Activated naive CD8-positive, alpha-beta T cell treated with anti-CD3 and anti-CD28 coated beads for 36 hours (primary cell): ENCODE measurements at regions not wholly inside any gene's neighbourhood (a gene's known extent, or its start where the extent isn't known, plus 50 kb on each side); places are given as distances from the start of the nearest gene placed in this dataset.
"Not testable (repeated sequence)": the region's sequence is repeated elsewhere in the genome, so short reads cannot be mapped to it uniquely, and the experiment has no call there.

Experiments
- DNase-seq: peaks from one replicate; pipeline ENCODE4 v3.0.0; 2021
- H3K27ac Mint-ChIP-seq: one replicate; pipeline ENCODE4 v1.8.0; 2022; ENCODE audit warnings: mild to moderate bottlenecking, moderate library complexity, mixed read lengths
- H3K27me3 Mint-ChIP-seq: one replicate; pipeline ENCODE4 v1.8.0; 2022; ENCODE audit warnings: mild to moderate bottlenecking, mixed read lengths
- H3K36me3 Mint-ChIP-seq: one replicate; pipeline ENCODE4 v1.8.0; 2021; ENCODE audit warnings: mild to moderate bottlenecking, mixed read lengths
- H3K4me1 Mint-ChIP-seq: one replicate; pipeline ENCODE4 v1.8.0; 2021; ENCODE audit warnings: mixed read lengths
- H3K4me3 Mint-ChIP-seq: one replicate; pipeline ENCODE4 v1.8.0; 2022; ENCODE audit warnings: mild to moderate bottlenecking, moderate library complexity, mixed read lengths
- H3K9me3 Mint-ChIP-seq: one replicate; pipeline ENCODE4 v1.8.0; 2022; ENCODE audit warnings: mixed read lengths

GRCh38 chr19:27709496-27709895 is 1503.5 kb downstream of the UQCRFS1 start:
- no peak overlapping the region for H3K27ac Mint-ChIP-seq

GRCh38 chr19:27708986-27709385 is 1504.0 kb downstream of the UQCRFS1 start:
- H3K4me1 Mint-ChIP-seq, DNase-seq, H3K27me3 Mint-ChIP-seq, H3K36me3 Mint-ChIP-seq, H3K4me3 Mint-ChIP-seq, H3K27ac Mint-ChIP-seq: not testable (repeated sequence)
- peaks cover 21% of the 10 kb centered on the region for H3K9me3 Mint-ChIP-seq

More at GRCh38 chr19:27709496-27709895, 1503.5 kb downstream of the UQCRFS1 start:
- H3K36me3 Mint-ChIP-seq, result no peaks in the 10 kb centered on the region
- DNase-seq, result no peak
- H3K27me3 Mint-ChIP-seq, result no peaks in the 10 kb centered on the region
- peaks cover 23% of the 10 kb centered on the region for H3K9me3 Mint-ChIP-seq
- no peak overlapping the region for H3K4me3 Mint-ChIP-seq
- H3K4me1 Mint-ChIP-seq, result no peaks in the 10 kb centered on the region

GRCh38 chr19:27707026-27707425 is 1505.9 kb downstream of the UQCRFS1 start:
- not testable (repeated sequence) for H3K27ac Mint-ChIP-seq, H3K4me1 Mint-ChIP-seq, DNase-seq, H3K36me3 Mint-ChIP-seq, H3K4me3 Mint-ChIP-seq, H3K27me3 Mint-ChIP-seq
- peaks cover 14% of the 10 kb centered on the region for H3K9me3 Mint-ChIP-seq

- H3K4me1 Mint-ChIP-seq, result no peaks in the 10 kb centered on the region
- DNase-seq, result no peak
- H3K9me3 Mint-ChIP-seq, result peaks cover 9% of the 10 kb centered on the region
- H3K4me3 Mint-ChIP-seq, result no peak overlapping the region
- no peaks in the 10 kb centered on the region for H3K27me3 Mint-ChIP-seq
- H3K27ac Mint-ChIP-seq, result no peak overlapping the region
- no peaks in the 10 kb centered on the region for H3K36me3 Mint-ChIP-seq
Observed at GRCh38 chr19:27705896-27706295, 1507.1 kb downstream of the UQCRFS1 start.

DNA sequence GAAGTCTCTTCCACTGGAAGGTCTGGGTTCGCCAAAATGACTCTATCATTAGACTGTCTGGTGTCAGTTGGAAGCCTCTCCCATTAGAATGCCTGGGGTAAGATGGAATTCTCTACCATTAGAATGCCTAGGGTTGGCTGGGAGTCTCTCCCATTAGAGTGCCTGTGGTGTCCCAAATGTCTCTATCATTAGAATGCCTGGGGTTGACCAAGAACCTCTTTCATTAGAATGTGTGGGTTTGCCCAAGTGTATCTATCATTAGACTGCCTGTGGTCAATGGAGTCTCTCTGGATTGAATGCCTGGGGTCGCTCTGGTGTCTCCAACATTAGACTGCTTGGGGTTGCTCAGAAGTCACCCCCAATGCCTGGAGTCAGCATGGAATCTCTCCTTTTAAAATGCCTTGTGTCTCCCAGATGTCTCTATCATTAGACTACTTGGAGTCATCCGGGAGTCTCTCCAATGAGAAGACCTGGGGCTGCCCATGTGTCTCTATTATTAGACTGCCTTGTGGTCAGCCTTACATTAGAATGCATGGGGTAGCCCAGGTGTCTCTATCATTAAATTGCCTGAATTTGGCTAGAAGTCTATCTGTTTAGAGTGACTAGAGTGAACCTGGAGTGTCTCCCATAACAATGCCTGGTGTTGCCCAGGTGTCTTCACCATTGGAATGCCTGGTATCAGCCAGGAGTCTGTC is 1518.4 kb downstream of the UQCRFS1 start:
- H3K27ac Mint-ChIP-seq, result no peak overlapping the region
- peaks cover 26% of the 10 kb centered on the region for H3K9me3 Mint-ChIP-seq
- no peaks in the 10 kb centered on the region for H3K4me1 Mint-ChIP-seq
- no peak overlapping the region for H3K4me3 Mint-ChIP-seq
- no peaks in the 10 kb centered on the region for H3K27me3 Mint-ChIP-seq
- no peaks in the 10 kb centered on the region for H3K36me3 Mint-ChIP-seq
- no peak for DNase-seq

- no peak for DNase-seq
- Mint-ChIP-seq H3K4me1 (no peaks in the 10 kb centered on the region), H3K9me3 (peaks cover 16% of the 10 kb centered on the region), H3K27ac (no peak overlapping the region), H3K36me3 (no peaks in the 10 kb centered on the region), H3K27me3 (no peaks in the 10 kb centered on the region), H3K4me3 (no peak overlapping the region)
Observed at GRCh38 chr19:27691991-27692390, 1521.0 kb downstream of the UQCRFS1 start.

GRCh38 chr19:27689734-27690241 is 1523.2 kb downstream of the UQCRFS1 start:
- Mint-ChIP-seq H3K27ac (no peak overlapping the region), H3K4me3 (no peak overlapping the region), H3K36me3 (no peaks in the 10 kb centered on the region), H3K9me3 (peaks cover 5% of the 10 kb centered on the region), H3K4me1 (no peaks in the 10 kb centered on the region), H3K27me3 (no peaks in the 10 kb centered on the region)
- no peak for DNase-seq

DNA sequence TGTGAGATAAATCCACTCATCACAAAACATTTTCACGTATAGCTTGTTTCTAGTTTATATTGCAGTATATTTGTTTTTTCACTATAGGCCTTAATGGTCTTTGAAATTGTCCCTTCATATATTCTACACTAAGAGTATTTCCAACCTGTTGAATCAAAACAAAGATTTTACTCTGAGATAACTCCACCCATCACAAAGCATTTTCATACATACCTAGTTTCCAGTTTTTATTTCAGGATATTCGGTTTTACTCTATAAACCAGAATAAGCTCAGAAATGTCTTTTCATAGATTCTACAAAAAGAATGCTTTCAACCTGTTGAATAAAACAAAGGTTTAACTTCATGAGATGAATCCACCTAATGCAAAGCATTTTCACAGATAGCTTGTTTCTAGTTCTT is 1528.7 kb downstream of the UQCRFS1 start:
- Mint-ChIP-seq H3K9me3 (peaks cover 8% of the 10 kb centered on the region), H3K27ac (no peak overlapping the region), H3K4me1 (no peaks in the 10 kb centered on the region), H3K27me3 (no peaks in the 10 kb centered on the region), H3K36me3 (peaks cover under 1% of the 10 kb centered on the region), H3K4me3 (no peak overlapping the region)
- no peak for DNase-seq

GRCh38 chr19:27681972-27682371 is 1531.0 kb downstream of the UQCRFS1 start:
- Mint-ChIP-seq H3K4me3 (no peak overlapping the region), H3K27ac (no peak overlapping the region), H3K9me3 (peaks cover 13% of the 10 kb centered on the region), H3K27me3 (no peaks in the 10 kb centered on the region), H3K36me3 (peaks cover 2% of the 10 kb centered on the region), H3K4me1 (no peaks in the 10 kb centered on the region)
- DNase-seq, result no peak

DNA sequence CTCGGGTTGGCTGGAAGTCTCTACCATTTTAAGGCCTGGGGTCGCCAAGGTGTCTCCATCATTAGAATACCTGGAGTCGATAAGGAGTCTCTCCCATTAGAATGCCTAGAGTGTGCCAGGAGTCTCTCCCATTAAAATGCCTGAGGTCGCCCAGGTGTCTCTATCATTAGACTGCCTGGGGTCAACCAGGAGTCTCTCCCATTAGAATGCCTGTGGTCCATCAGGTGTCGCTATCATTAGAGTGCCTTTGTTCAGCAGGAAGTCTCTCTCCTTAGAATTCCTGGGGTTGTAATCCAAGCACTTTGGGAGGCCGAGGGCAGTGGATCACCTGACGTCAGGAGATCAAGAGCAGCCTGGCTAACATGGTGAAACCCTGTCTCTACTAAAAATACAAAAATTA is 1533.0 kb downstream of the UQCRFS1 start:
- no peak for DNase-seq
- Mint-ChIP-seq H3K4me3 (no peak overlapping the region), H3K27me3 (no peaks in the 10 kb centered on the region), H3K27ac (no peak overlapping the region), H3K36me3 (peaks cover 2% of the 10 kb centered on the region), H3K9me3 (peaks cover 20% of the 10 kb centered on the region), H3K4me1 (no peaks in the 10 kb centered on the region)

- Mint-ChIP-seq H3K27ac (no peak overlapping the region), H3K36me3 (peaks cover 2% of the 10 kb centered on the region)
Observed at GRCh38 chr19:27679399-27679798, 1533.6 kb downstream of the UQCRFS1 start.

DNA sequence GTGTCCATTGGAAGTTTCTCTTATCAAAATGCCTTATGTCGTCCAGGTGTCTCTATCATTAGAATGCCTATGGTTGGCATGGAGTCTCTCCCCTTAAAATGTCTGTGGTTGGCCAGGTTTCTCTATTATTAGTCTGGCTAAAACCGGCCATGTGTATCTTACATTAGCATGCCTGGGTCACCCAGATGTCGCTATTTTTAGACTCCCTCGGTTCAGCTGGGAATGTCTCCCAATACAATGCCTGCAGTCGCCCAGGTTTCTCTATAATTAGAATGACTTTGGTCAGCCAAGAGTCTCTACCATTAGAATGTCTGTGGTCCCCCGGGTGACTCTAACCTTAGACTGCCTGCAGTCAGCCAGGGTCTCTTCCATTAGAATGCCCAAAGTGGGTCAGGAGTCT is 1536.1 kb downstream of the UQCRFS1 start:
- no peak for DNase-seq
- Mint-ChIP-seq H3K36me3 (peaks cover 2% of the 10 kb centered on the region), H3K27ac (no peak overlapping the region), H3K9me3 (peaks cover 20% of the 10 kb centered on the region), H3K27me3 (no peaks in the 10 kb centered on the region), H3K4me3 (no peak overlapping the region), H3K4me1 (no peaks in the 10 kb centered on the region)

More at GRCh38 chr19:27679399-27679798, 1533.6 kb downstream of the UQCRFS1 start:
- H3K4me3 Mint-ChIP-seq, result no peak overlapping the region
- peaks cover 20% of the 10 kb centered on the region for H3K9me3 Mint-ChIP-seq
- H3K4me1 Mint-ChIP-seq, result no peaks in the 10 kb centered on the region
- no peaks in the 10 kb centered on the region for H3K27me3 Mint-ChIP-seq
- DNase-seq, result no peak

GRCh38 chr19:27676334-27676733 is 1536.6 kb downstream of the UQCRFS1 start:
- no peaks in the 10 kb centered on the region for H3K27me3 Mint-ChIP-seq
- DNase-seq, result no peak
- H3K27ac Mint-ChIP-seq, result no peak overlapping the region
- H3K4me1 Mint-ChIP-seq, result no peaks in the 10 kb centered on the region
- peaks cover 20% of the 10 kb centered on the region for H3K9me3 Mint-ChIP-seq
- H3K4me3 Mint-ChIP-seq, result no peak overlapping the region
- H3K36me3 Mint-ChIP-seq, result peaks cover 2% of the 10 kb centered on the region

DNA sequence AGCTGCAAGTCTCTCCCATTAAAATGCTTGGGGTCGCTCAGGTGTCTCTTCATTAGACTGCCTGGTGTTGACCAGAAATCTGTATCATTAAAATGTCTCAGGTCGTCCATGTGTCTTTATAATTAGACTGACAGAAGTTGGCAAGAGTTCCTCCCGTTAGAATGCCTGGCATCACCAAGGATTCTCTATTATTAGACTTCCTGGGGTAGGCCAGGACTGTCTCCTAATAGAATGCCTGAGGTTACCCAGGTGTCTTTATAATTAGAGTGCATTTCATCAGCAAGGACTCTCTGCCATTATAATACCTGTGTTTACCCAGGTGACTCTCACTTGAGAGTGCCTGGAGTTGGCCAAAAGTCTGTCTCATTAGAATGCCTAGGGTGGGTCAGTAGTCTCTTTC is 1537.2 kb downstream of the UQCRFS1 start:
- Mint-ChIP-seq H3K4me1 (no peaks in the 10 kb centered on the region), H3K36me3 (peaks cover 2% of the 10 kb centered on the region), H3K9me3 (peaks cover 20% of the 10 kb centered on the region)

DNA sequence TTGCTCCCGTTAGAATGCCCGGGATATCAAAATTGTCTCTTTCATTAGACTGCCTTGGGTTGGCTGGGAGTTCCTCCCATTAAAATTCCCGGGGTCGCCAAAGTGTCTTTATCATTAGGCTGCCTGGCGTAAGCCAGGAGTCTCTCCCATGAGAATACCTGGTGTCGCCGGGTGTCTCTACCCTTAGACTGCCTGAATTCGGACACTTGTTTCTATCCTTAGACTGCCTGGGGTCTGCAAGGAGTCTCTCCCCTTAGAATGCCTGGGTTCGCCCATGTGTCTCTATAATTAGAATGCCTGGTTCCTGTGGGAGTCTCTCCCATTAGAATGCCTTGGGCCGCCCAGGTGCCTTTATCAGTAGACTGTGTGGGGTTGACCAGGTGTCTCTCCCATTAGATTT is 1538.2 kb downstream of the UQCRFS1 start:
- peaks cover 20% of the 10 kb centered on the region for H3K9me3 Mint-ChIP-seq
- H3K36me3 Mint-ChIP-seq, result peaks cover 2% of the 10 kb centered on the region
- no peaks in the 10 kb centered on the region for H3K4me1 Mint-ChIP-seq
- no peak overlapping the region for H3K27ac Mint-ChIP-seq
- DNase-seq, result no peak
- no peaks in the 10 kb centered on the region for H3K27me3 Mint-ChIP-seq
- no peak overlapping the region for H3K4me3 Mint-ChIP-seq

More for the DNA sequence above, 1537.2 kb downstream of the UQCRFS1 start:
- DNase-seq, result no peak
- no peaks in the 10 kb centered on the region for H3K27me3 Mint-ChIP-seq
- H3K4me3 Mint-ChIP-seq, result no peak overlapping the region
- H3K27ac Mint-ChIP-seq, result no peak overlapping the region

GRCh38 chr19:27673986-27674385 is 1539.0 kb downstream of the UQCRFS1 start:
- Mint-ChIP-seq H3K9me3 (peaks cover 14% of the 10 kb centered on the region), H3K4me1 (no peaks in the 10 kb centered on the region)

More at GRCh38 chr19:27673986-27674385, 1539.0 kb downstream of the UQCRFS1 start:
- H3K27me3 Mint-ChIP-seq, result no peaks in the 10 kb centered on the region
- no peak for DNase-seq
- no peaks in the 10 kb centered on the region for H3K36me3 Mint-ChIP-seq
- H3K27ac Mint-ChIP-seq, result no peak overlapping the region
- H3K4me3 Mint-ChIP-seq, result no peak overlapping the region
